ENCODE measurements at regions not wholly inside any gene's neighbourhood (a gene's known extent, or its start where the extent isn't known, plus 50 kb on each side); places are given as distances from the start of the nearest gene placed in this dataset.

- TF ChIP-seq, protein P1, sequence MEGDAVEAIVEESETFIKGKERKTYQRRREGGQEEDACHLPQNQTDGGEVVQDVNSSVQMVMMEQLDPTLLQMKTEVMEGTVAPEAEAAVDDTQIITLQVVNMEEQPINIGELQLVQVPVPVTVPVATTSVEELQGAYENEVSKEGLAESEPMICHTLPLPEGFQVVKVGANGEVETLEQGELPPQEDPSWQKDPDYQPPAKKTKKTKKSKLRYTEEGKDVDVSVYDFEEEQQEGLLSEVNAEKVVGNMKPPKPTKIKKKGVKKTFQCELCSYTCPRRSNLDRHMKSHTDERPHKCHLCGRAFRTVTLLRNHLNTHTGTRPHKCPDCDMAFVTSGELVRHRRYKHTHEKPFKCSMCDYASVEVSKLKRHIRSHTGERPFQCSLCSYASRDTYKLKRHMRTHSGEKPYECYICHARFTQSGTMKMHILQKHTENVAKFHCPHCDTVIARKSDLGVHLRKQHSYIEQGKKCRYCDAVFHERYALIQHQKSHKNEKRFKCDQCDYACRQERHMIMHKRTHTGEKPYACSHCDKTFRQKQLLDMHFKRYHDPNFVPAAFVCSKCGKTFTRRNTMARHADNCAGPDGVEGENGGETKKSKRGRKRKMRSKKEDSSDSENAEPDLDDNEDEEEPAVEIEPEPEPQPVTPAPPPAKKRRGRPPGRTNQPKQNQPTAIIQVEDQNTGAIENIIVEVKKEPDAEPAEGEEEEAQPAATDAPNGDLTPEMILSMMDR (conservative IDR thresholded peaks at IDR 0.05; ENCODE audit: low read depth, low read length): no peak
- TF ChIP-seq EZH2 (IDR thresholded peaks at IDR 0.05; ENCODE audit: low read length, unreplicated experiment) (no peak), EZH2phosphoT487 (IDR thresholded peaks at IDR 0.05; ENCODE audit: borderline replicate concordance, low read length) (no peak)
These were observed 215.8 kb upstream of the CDYL start for GRCh38 chr6:4560221-4561077.
